DND-41 (cell line): ENCODE measurements at regions not wholly inside any gene's neighbourhood (a gene's known extent, or its start where the extent isn't known, plus 50 kb on each side); places are given as distances from the start of the nearest gene placed in this dataset.

Experiments used
- ATAC-seq: fragments of 200-7000 bp; cut with Tn5 transposase; 3 replicates; pipeline ENCODE4 v1.9.1; 2021; ENCODE audit warnings: low read depth; ENCODE audit not compliant: insufficient read depth
- DNase-seq: peaks from one replicate; pipeline ENCODE4 v3.0.0-alpha.2; 2020
- H2AFZ ChIP-seq: 2 replicates; pipeline ENCODE4 v1.6.0; 2012; ENCODE audit warnings: low read depth, low read length
- H3K27ac ChIP-seq: 2 replicates; pipeline ENCODE4 v1.5.1; 2012; ENCODE audit warnings: low read length, inconsistent platforms
- H3K27me3 ChIP-seq: fragments of 200-600 bp; sonication (generic); 2 replicates; pipeline ENCODE4 v1.6.0; 2012; ENCODE audit warnings: low read length, mild to moderate bottlenecking, inconsistent platforms; ENCODE audit not compliant: insufficient read depth, poor library complexity
- H3K36me3 ChIP-seq: 2 replicates; pipeline ENCODE4 v1.5.1; 2012; ENCODE audit warnings: low read length, inconsistent platforms; ENCODE audit not compliant: insufficient read depth
- H3K4me1 ChIP-seq: 2 replicates; pipeline ENCODE4 v1.5.1; 2012; ENCODE audit warnings: mild to moderate bottlenecking, low read length; ENCODE audit not compliant: insufficient read depth
- H3K4me2 ChIP-seq: 2 replicates; pipeline ENCODE4 v1.6.0; 2012; ENCODE audit warnings: mild to moderate bottlenecking, moderate library complexity, low read length, inconsistent platforms; ENCODE audit not compliant: insufficient read depth
- H3K4me3 ChIP-seq, 2 experiments: fragments of 200-600 bp in 1 of 2; shearing (Covaris generic) in 1 of 2; 2 replicates each; pipeline ENCODE4 v1.5.1; 2012 to 2016; ENCODE audit warnings: inconsistent platforms in 2 of 2, low read length in 2 of 2, mild to moderate bottlenecking in 2 of 2, low read depth in 1 of 2, moderate library complexity in 1 of 2
- H3K79me2 ChIP-seq: 2 replicates; pipeline ENCODE4 v1.6.0; 2012; ENCODE audit warnings: low read length, inconsistent platforms; ENCODE audit not compliant: insufficient read depth
- H3K9ac ChIP-seq: 2 replicates; pipeline ENCODE4 v1.6.0; 2012; ENCODE audit warnings: low read depth, mild to moderate bottlenecking, inconsistent platforms, low read length, moderate library complexity
- H3K9me3 ChIP-seq: 2 replicates; pipeline ENCODE4 v1.5.1; 2012; ENCODE audit warnings: low read length, moderate library complexity, mild to moderate bottlenecking, inconsistent platforms; ENCODE audit not compliant: insufficient read depth, severe bottlenecking
- H4K20me1 ChIP-seq: 2 replicates; pipeline ENCODE4 v1.6.0; 2012; ENCODE audit warnings: low read length; ENCODE audit not compliant: insufficient read depth
- EZH2 ChIP-seq: IDR thresholded peaks from 3 replicates; pipeline ENCODE4 v1.6.1; 2012; ENCODE audit warnings: borderline replicate concordance, low read depth, mild to moderate bottlenecking, moderate library complexity, low read length, inconsistent platforms; ENCODE audit not compliant: severe bottlenecking
- TF ChIP-seq, protein P1 (sequence below): IDR thresholded peaks from 2 replicates; pipeline ENCODE4 v1.5.1; 2012; ENCODE audit warnings: borderline replicate concordance, low read length, moderate library complexity, mild to moderate bottlenecking; ENCODE audit not compliant: poor library complexity, severe bottlenecking; ENCODE audit errors: extremely low read depth

DNA sequence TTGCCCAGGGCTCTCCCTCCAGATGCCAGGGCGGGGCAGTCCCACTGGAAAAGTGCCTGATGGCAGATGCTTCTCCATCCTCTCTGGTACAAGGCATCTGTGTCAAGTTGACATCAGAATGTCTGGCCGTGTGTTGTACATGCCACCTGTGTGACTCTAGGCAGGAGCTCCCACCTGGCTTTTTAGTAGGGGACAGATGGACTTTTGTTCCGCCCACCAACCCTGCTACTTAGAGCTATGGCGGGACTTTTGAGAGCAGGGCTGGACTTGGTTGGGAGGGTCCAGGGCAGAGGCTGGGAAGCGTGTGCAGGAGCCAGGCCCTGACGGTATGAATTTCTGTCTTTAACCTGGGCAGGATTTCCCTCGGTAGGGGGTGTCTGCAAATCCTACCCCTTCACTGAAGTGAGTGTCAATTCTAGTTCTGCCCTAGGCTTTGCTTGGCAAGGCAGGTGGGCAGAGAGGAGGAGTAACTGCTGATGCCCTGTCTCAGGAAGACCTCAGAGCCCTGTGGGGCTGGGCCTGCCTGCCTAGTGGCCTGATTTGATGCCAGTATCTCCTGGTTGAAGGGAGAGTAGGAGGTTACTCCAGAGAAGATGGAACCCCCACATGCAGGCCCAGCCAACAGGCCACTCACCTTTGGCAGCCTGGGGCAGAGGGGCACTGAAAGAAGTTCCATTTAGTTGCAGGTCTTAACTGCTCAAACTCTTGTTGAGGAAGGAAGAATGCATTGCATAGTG lies 99.1 kb downstream of the PJA1 start:
- H3K4me2 ChIP-seq, result no peak overlapping the region
- no peak overlapping the region for H2AFZ ChIP-seq
- H3K79me2 ChIP-seq, result no peaks in the 10 kb centered on the region

DNA sequence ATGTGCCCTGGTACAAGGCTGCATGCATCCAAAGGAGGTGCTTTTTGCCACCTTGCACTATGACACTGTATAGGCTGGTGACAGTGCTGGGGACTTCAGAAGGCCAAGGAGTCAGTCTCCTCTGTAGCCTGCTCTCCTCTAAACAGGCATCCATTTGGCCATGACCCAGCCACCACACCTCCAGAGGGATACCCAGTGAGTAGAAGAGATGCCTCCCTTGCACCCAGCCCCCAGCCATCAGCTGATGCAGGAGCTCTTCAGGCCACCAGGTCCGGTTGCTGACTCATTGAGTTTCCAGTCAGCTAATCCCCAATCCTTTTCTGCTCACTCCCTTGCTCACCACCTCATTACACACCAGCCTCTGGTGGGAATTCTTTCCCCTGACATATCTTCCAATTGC lies 99.8 kb downstream of the PJA1 start:
- Histone ChIP-seq H3K9ac (no peak overlapping the region), H3K9me3 (no peaks in the 10 kb centered on the region), H2AFZ (no peak overlapping the region), H3K79me2 (no peaks in the 10 kb centered on the region), H3K4me1 (no peaks in the 10 kb centered on the region), H3K4me3 (no peak overlapping the region), H3K36me3 (no peaks in the 10 kb centered on the region), H3K4me2 (no peak overlapping the region), H4K20me1 (no peaks in the 10 kb centered on the region), H3K27ac (no peak overlapping the region), H3K27me3 (no peaks in the 10 kb centered on the region)
- TF ChIP-seq EZH2, result no peak
- TF ChIP-seq, protein P1, sequence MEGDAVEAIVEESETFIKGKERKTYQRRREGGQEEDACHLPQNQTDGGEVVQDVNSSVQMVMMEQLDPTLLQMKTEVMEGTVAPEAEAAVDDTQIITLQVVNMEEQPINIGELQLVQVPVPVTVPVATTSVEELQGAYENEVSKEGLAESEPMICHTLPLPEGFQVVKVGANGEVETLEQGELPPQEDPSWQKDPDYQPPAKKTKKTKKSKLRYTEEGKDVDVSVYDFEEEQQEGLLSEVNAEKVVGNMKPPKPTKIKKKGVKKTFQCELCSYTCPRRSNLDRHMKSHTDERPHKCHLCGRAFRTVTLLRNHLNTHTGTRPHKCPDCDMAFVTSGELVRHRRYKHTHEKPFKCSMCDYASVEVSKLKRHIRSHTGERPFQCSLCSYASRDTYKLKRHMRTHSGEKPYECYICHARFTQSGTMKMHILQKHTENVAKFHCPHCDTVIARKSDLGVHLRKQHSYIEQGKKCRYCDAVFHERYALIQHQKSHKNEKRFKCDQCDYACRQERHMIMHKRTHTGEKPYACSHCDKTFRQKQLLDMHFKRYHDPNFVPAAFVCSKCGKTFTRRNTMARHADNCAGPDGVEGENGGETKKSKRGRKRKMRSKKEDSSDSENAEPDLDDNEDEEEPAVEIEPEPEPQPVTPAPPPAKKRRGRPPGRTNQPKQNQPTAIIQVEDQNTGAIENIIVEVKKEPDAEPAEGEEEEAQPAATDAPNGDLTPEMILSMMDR, result no peak
- DNase-seq (no peak), ATAC-seq (no peak)

More for the DNA sequence above, 99.1 kb downstream of the PJA1 start:
- Histone ChIP-seq H3K27ac (no peak overlapping the region), H3K4me3 (no peak overlapping the region), H3K36me3 (no peaks in the 10 kb centered on the region), H3K9me3 (no peaks in the 10 kb centered on the region), H4K20me1 (no peaks in the 10 kb centered on the region), H3K27me3 (no peaks in the 10 kb centered on the region), H3K4me1 (no peaks in the 10 kb centered on the region), H3K9ac (no peak overlapping the region)
- no peak for ATAC-seq
- DNase-seq, result no peak
- TF ChIP-seq EZH2, result no peak
- TF ChIP-seq, protein P1, result no peak

DNA sequence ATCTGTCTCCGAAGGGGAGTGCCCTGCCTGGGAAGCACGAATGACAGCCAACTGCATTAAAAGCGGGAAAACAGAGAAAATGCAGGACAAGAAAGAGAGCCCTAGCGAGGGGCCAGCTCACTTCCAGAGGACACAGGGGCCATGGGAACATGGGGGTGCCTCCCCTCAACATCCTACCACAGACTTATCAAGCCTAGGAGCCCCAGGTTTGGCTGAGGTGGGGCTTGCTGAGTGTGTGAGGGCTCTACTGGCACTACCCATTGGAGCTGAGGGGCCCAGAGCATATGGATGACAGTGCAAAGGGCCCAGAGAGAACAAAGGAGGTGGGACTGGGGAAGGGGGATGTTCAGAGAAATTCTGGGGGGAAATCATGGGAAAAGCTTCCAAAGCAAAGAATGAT lies 101.8 kb downstream of the PJA1 start:
- no peak overlapping the region for H3K4me3 ChIP-seq
- no peaks in the 10 kb centered on the region for H3K36me3 ChIP-seq
- H3K4me2 ChIP-seq, result no peak overlapping the region
- DNase-seq (no peak), ATAC-seq (no peak)
- no peak overlapping the region for H3K27ac ChIP-seq
- no peak overlapping the region for H2AFZ ChIP-seq
- no peaks in the 10 kb centered on the region for H4K20me1 ChIP-seq
- no peaks in the 10 kb centered on the region for H3K79me2 ChIP-seq
- no peak overlapping the region for H3K9ac ChIP-seq
- H3K9me3 ChIP-seq, result no peaks in the 10 kb centered on the region
- no peaks in the 10 kb centered on the region for H3K4me1 ChIP-seq
- no peaks in the 10 kb centered on the region for H3K27me3 ChIP-seq
- TF ChIP-seq EZH2, result no peak
- TF ChIP-seq, protein P1, result no peak

DNA sequence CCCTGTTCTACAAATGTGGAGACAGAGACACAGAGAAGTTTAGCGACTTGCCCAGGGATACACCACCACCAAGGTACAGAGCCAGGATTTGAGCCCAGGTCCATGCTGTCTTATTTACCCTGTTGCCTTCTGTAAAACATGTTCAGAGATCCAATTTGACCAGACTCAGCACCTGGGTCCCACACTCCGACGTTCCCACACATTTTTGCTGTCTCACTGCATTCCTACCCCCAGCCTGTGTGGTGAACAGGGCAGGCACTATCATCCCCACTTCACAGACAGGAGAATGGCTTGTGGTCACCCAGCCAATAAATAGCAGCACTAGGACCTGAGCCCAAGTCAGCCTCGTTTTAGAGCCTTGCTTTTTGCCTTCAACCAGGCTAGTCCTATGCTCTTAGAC lies 102.8 kb downstream of the PJA1 start:
- DNase-seq, result no peak
- H3K9ac ChIP-seq, result no peak overlapping the region
- no peaks in the 10 kb centered on the region for H3K4me1 ChIP-seq
- no peaks in the 10 kb centered on the region for H3K79me2 ChIP-seq
- H2AFZ ChIP-seq, result no peak overlapping the region
- H3K27me3 ChIP-seq, result no peaks in the 10 kb centered on the region
- H3K4me2 ChIP-seq, result no peak overlapping the region
- no peak for ATAC-seq
- no peak overlapping the region for H3K4me3 ChIP-seq
- H3K9me3 ChIP-seq, result no peaks in the 10 kb centered on the region
- H4K20me1 ChIP-seq, result no peaks in the 10 kb centered on the region
- TF ChIP-seq, protein P1, result no peak
- no peak for TF ChIP-seq EZH2
- no peak overlapping the region for H3K27ac ChIP-seq
- H3K36me3 ChIP-seq, result no peaks in the 10 kb centered on the region
